ENCODE measurements at regions not wholly inside any gene's neighbourhood (a gene's known extent, or its start where the extent isn't known, plus 50 kb on each side); places are given as distances from the start of the nearest gene placed in this dataset.

GRCh38 chr10:61329854-61330253, 123.3 kb downstream of the TMEM26 start:
- 90% methylated on average over 2 of the region's 2 CpGs for WGBS
- no peaks in the 10 kb centered on the region for H3K27me3 ChIP-seq (replicated peaks; ENCODE audit: insufficient read depth)

GRCh38 chr10:61325223-61325960, 127.8 kb downstream of the TMEM26 start:
- Histone ChIP-seq H3K4me1 (replicated peaks) (no peaks in the 10 kb centered on the region), H3K27me3 (replicated peaks; ENCODE audit: insufficient read depth) (no peaks in the 10 kb centered on the region), H3K36me3 (no peaks in the 10 kb centered on the region), H3K4me3 (no peak overlapping the region), H3K9me3 (no peaks in the 10 kb centered on the region), H3K27ac (no peak overlapping the region)
- intact Hi-C loops (cut with DNase I): no loop called here
- TF ChIP-seq POLR2AphosphoS5 (IDR thresholded peaks at IDR 0.05) (no peak), POLR2A (IDR thresholded peaks at IDR 0.05) (no peak), CTCF (IDR thresholded peaks at IDR 0.05) (no peak)
- 66% methylated on average over 5 of the region's 5 CpGs for WGBS
- DNase-seq (ENCODE audit: low spot score): no peak

More at GRCh38 chr10:61329854-61330253, 123.3 kb downstream of the TMEM26 start:
- intact Hi-C loops (cut with DNase I): no loop called here
- no peak for DNase-seq (ENCODE audit: low spot score)
- H3K9me3 ChIP-seq: no peaks in the 10 kb centered on the region
- TF ChIP-seq CTCF (IDR thresholded peaks at IDR 0.05): no peak
- no peak for TF ChIP-seq POLR2A (IDR thresholded peaks at IDR 0.05)
- TF ChIP-seq POLR2AphosphoS5 (IDR thresholded peaks at IDR 0.05): no peak
- H3K27ac ChIP-seq: no peak overlapping the region
- no peaks in the 10 kb centered on the region for H3K36me3 ChIP-seq
- no peak overlapping the region for H3K4me3 ChIP-seq
- H3K4me1 ChIP-seq (replicated peaks): no peaks in the 10 kb centered on the region

GRCh38 chr10:61323726-61324125, 129.5 kb downstream of the TMEM26 start:
- intact Hi-C loops (cut with DNase I): no loop called here

GRCh38 chr10:61321041-61321857, 131.9 kb downstream of the TMEM26 start:
- intact Hi-C loops (cut with DNase I): no loop called here
- Histone ChIP-seq H3K4me1 (replicated peaks) (no peaks in the 10 kb centered on the region), H3K36me3 (no peaks in the 10 kb centered on the region), H3K9me3 (no peaks in the 10 kb centered on the region), H3K27me3 (replicated peaks; ENCODE audit: insufficient read depth) (no peaks in the 10 kb centered on the region), H3K4me3 (no peak overlapping the region), H3K27ac (no peak overlapping the region)
- TF ChIP-seq POLR2A (IDR thresholded peaks at IDR 0.05): no peak
- TF ChIP-seq CTCF (IDR thresholded peaks at IDR 0.05): no peak
- TF ChIP-seq POLR2AphosphoS5 (IDR thresholded peaks at IDR 0.05): no peak
- 50% methylated on average over 3 of the region's 3 CpGs for WGBS
- no peak for DNase-seq (ENCODE audit: low spot score)

More at GRCh38 chr10:61323726-61324125, 129.5 kb downstream of the TMEM26 start:
- Histone ChIP-seq H3K4me3 (no peak overlapping the region), H3K9me3 (no peaks in the 10 kb centered on the region), H3K27me3 (replicated peaks; ENCODE audit: insufficient read depth) (no peaks in the 10 kb centered on the region), H3K36me3 (no peaks in the 10 kb centered on the region), H3K27ac (no peak overlapping the region), H3K4me1 (replicated peaks) (no peaks in the 10 kb centered on the region)
- DNase-seq (ENCODE audit: low spot score): no peak
- TF ChIP-seq POLR2A (IDR thresholded peaks at IDR 0.05): no peak
- no peak for TF ChIP-seq CTCF (IDR thresholded peaks at IDR 0.05)
- no peak for TF ChIP-seq POLR2AphosphoS5 (IDR thresholded peaks at IDR 0.05)

All from prostate gland (tissue), 2 donors.